ENCODE measurements at regions not wholly inside any gene's neighbourhood (a gene's known extent, or its start where the extent isn't known, plus 50 kb on each side); places are given as distances from the start of the nearest gene placed in this dataset.

- Histone ChIP-seq H2AFZ (ENCODE audit: low read length) (no peak overlapping the region), H3K4me1 (ENCODE audit: insufficient read depth, low read length) (no peaks in the 10 kb centered on the region), H2BK15ac (ENCODE audit: low read depth, low read length) (no peak overlapping the region), H3K18ac (ENCODE audit: insufficient read length, low read depth, low read length) (no peak overlapping the region), H2BK5ac (ENCODE audit: insufficient read length, low read length) (no peak overlapping the region), H3K9me3 (ENCODE audit: control insufficient read depth, low read depth, low read length) (no peaks in the 10 kb centered on the region), H3K27ac (ENCODE audit: insufficient read length, low read depth, low read length) (no peak overlapping the region), H3K79me2 (ENCODE audit: insufficient read depth, low read length) (no peaks in the 10 kb centered on the region), H3K4me2 (ENCODE audit: insufficient read depth, insufficient read length, low read length) (no peak overlapping the region), H3K9ac (ENCODE audit: extremely low read depth, insufficient read length, low read length) (no peak overlapping the region), H3K79me1 (ENCODE audit: insufficient read depth, low read depth, low read length, poor library complexity, severe bottlenecking) (no peaks in the 10 kb centered on the region), H3K4ac (ENCODE audit: low read depth, low read length) (no peak overlapping the region), H3K14ac (ENCODE audit: insufficient read depth, low read length) (no peak overlapping the region), H4K5ac (ENCODE audit: insufficient read length, low read depth, low read length) (no peak overlapping the region), H4K91ac (ENCODE audit: insufficient read length, low read depth, low read length) (no peak overlapping the region), H2AK5ac (ENCODE audit: insufficient read length, low read length) (no peak overlapping the region), H4K8ac (replicated peaks; ENCODE audit: insufficient read length, low read depth, low read length) (no peak overlapping the region), H2BK12ac (ENCODE audit: insufficient read length, low read depth, low read length) (no peak overlapping the region), H3T11ph (ENCODE audit: low read length) (no peak overlapping the region), H2BK120ac (ENCODE audit: low read depth, low read length, poor library complexity, severe bottlenecking) (no peak overlapping the region), H3K23me2 (ENCODE audit: insufficient read length, low read depth, low read length, poor library complexity, severe bottlenecking) (no peaks in the 10 kb centered on the region), H2BK20ac (ENCODE audit: low read depth, low read length, poor library complexity, severe bottlenecking) (no peak overlapping the region), H4K20me1 (ENCODE audit: control insufficient read depth, insufficient read depth, insufficient read length) (no peaks in the 10 kb centered on the region), H3K56ac (ENCODE audit: insufficient read length, low read depth, low read length) (no peak overlapping the region), H3K23ac (ENCODE audit: insufficient read length, low read depth, low read length) (no peak overlapping the region), H3K27me3 (ENCODE audit: insufficient read depth, low read length) (no peaks in the 10 kb centered on the region)
- Mint-ChIP-seq H3K4me1 (peaks cover 9 to 11% of the 10 kb centered on the region in 2 experiments), H3K36me3 (ENCODE audit: insufficient read depth in 1 of 3, low read depth in 3 of 3) (no peaks in the 10 kb centered on the region), H3K27me3 (ENCODE audit: low read depth) (no peaks in the 10 kb centered on the region), H3K27ac (no peak overlapping the region), H3K9me3 (no peaks in the 10 kb centered on the region; a peak in 1 of 5 replicates), H3K4me3 (no peak overlapping the region)
- no peak for DNase-seq
- TF ChIP-seq CTCF (conservative IDR thresholded peaks at IDR 0.05), result no peak
- WGBS (ENCODE audit: extremely low coverage, insufficient read length, low lambda C conversion rate), result no CpG with 5 or more reads among the region's 2 CpGs
These were observed 104.0 kb downstream of the TMA16 start for GRCh38 chr4:163598489-163598888.
